ENCODE measurements at regions not wholly inside any gene's neighbourhood (a gene's known extent, or its start where the extent isn't known, plus 50 kb on each side); places are given as distances from the start of the nearest gene placed in this dataset.

DNA sequence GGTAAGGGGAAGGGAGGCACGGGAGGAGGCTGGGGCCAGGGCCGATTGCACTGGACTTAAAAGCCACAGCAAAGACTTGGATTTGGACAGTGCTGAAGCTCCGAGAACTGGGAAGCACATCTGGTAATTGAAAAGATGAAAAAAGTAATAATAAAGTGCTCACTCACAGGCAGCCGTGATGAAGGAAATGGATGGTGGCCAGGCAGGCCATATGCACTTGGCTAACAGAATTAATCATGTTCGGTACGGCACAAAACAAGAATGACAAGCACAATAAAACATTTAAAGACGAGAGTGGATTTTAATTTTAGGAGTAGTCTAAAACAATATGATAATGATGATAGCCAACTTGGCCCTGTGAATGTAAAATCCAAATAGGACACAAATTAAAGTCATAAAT, 154.3 kb downstream of the VRK1 start:
- no peak for DNase-seq (ENCODE audit: low read depth in 1 of 2, low spot score in 1 of 2)
- no peak overlapping the region for H3K4me3 ChIP-seq (replicated peaks; ENCODE audit: insufficient read depth, low read length)
- H3K27ac ChIP-seq (replicated peaks): no peak overlapping the region
- no peak for TF ChIP-seq SPI1 (IDR thresholded peaks at IDR 0.05; ENCODE audit: borderline replicate concordance, low read depth)
- no peak for TF ChIP-seq CTCF (IDR thresholded peaks at IDR 0.05; ENCODE audit: insufficient read depth, low read length)
- TF ChIP-seq GABPA (IDR thresholded peaks at IDR 0.05; ENCODE audit: low read depth): no peak
- TF ChIP-seq POLR2AphosphoS5 (IDR thresholded peaks at IDR 0.05; ENCODE audit: low read depth): no peak
- H3K27me3 ChIP-seq (ENCODE audit: insufficient read depth, poor library complexity, severe bottlenecking): no peaks in the 10 kb centered on the region

DNA sequence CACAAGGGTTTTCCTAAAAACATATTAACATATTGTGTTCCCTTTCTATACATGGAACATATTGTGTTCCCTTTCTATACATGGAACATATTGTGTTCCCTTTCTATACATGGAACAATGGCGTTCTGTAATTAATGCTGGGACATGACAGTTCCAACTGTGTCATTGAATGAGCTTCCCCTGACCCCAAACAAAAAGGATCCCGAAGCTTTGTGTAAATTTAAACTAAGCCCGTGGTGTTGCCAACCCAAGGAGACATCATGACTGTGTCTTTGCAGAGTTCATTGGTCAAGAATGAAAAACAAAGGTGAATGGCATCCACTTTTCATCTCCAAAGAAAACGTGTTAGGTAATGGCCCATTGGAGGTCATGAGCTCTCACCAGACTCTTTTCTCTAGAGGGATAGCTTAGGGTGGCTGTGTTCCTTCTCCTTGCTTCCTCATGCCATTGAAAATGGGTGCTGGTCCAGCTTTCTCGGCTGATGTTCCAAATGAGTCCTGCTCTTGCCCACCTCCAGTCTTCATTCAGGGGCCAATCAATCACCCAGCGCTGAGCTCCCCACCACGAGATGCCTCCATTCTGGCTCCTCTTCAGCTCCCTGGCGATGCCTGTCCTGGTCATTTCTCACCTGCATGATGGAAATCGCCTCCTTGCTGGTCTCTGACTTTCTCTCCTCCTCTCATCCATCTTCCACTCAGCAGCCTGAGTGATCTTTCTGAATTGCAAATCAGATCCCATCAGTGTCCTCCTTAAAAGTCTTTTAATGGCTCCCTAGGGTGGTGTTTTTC, 156.1 kb downstream of the VRK1 start:
- H3K27me3 ChIP-seq (ENCODE audit: insufficient read depth, poor library complexity, severe bottlenecking): no peaks in the 10 kb centered on the region
- H3K27ac ChIP-seq (replicated peaks): no peak overlapping the region
- DNase-seq (ENCODE audit: low read depth in 1 of 2, low spot score in 1 of 2): no peak
- no peak for TF ChIP-seq SPI1 (IDR thresholded peaks at IDR 0.05; ENCODE audit: borderline replicate concordance, low read depth)
- TF ChIP-seq POLR2AphosphoS5 (IDR thresholded peaks at IDR 0.05; ENCODE audit: low read depth): no peak
- no peak overlapping the region for H3K4me3 ChIP-seq (replicated peaks; ENCODE audit: insufficient read depth, low read length)

- no peaks in the 10 kb centered on the region for H3K27me3 ChIP-seq (ENCODE audit: insufficient read depth, poor library complexity, severe bottlenecking)
- no peak for TF ChIP-seq SPI1 (IDR thresholded peaks at IDR 0.05; ENCODE audit: borderline replicate concordance, low read depth)
- TF ChIP-seq GABPA (IDR thresholded peaks at IDR 0.05; ENCODE audit: low read depth): no peak
- TF ChIP-seq, protein P1, sequence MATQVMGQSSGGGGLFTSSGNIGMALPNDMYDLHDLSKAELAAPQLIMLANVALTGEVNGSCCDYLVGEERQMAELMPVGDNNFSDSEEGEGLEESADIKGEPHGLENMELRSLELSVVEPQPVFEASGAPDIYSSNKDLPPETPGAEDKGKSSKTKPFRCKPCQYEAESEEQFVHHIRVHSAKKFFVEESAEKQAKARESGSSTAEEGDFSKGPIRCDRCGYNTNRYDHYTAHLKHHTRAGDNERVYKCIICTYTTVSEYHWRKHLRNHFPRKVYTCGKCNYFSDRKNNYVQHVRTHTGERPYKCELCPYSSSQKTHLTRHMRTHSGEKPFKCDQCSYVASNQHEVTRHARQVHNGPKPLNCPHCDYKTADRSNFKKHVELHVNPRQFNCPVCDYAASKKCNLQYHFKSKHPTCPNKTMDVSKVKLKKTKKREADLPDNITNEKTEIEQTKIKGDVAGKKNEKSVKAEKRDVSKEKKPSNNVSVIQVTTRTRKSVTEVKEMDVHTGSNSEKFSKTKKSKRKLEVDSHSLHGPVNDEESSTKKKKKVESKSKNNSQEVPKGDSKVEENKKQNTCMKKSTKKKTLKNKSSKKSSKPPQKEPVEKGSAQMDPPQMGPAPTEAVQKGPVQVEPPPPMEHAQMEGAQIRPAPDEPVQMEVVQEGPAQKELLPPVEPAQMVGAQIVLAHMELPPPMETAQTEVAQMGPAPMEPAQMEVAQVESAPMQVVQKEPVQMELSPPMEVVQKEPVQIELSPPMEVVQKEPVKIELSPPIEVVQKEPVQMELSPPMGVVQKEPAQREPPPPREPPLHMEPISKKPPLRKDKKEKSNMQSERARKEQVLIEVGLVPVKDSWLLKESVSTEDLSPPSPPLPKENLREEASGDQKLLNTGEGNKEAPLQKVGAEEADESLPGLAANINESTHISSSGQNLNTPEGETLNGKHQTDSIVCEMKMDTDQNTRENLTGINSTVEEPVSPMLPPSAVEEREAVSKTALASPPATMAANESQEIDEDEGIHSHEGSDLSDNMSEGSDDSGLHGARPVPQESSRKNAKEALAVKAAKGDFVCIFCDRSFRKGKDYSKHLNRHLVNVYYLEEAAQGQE (IDR thresholded peaks at IDR 0.05; ENCODE audit: insufficient replicate concordance, low read depth): no peak
- TF ChIP-seq CTCF (IDR thresholded peaks at IDR 0.05; ENCODE audit: insufficient read depth, low read length): no peak
- TF ChIP-seq POLR2AphosphoS5 (IDR thresholded peaks at IDR 0.05; ENCODE audit: low read depth): no peak
- H3K27ac ChIP-seq (replicated peaks): no peak overlapping the region
- DNase-seq (ENCODE audit: low read depth in 1 of 2, low spot score in 1 of 2): no peak
- no peak overlapping the region for H3K4me3 ChIP-seq (replicated peaks; ENCODE audit: insufficient read depth, low read length)
Measured at GRCh38 chr14:96953875-96954185, 156.6 kb downstream of the VRK1 start.

DNA sequence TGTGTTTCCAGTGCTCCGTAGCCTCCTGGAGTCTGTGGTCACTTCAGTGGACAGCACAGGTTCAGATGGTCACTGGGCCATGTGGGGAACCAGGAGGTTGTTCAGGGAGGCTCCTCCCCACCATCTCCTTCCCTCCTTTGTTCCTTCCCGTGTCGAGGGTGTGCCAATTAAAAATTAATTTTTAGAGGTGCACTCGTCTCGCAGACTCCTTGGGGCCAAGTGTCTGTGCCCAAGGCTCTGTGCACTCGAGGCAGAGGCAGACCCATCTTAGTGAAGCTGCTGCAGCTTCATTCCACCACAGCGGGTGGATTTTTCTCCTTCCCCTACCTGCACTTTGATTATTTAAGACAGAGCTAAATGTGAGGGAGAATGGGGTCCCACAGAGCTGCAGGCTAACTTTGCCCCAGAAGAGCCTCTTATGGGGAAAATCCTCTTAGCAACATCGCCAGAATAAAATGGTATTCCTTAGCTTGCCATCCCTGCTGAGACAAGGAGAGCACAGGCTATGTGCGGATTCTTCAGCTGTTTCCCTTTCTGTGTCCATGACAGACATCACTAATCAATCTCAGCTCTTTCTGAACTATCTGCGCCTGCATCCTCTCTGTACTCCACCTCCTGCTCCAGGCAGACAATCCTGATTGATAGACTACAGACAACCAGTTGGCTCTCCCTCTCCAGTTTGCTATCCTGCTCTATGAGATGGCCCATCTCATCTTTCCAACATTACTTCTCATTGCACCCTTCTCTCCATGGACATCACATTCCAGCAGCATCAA, 159.5 kb downstream of the VRK1 start:
- Histone ChIP-seq H3K27me3 (ENCODE audit: insufficient read depth, poor library complexity, severe bottlenecking) (no peaks in the 10 kb centered on the region), H3K4me3 (replicated peaks; ENCODE audit: insufficient read depth, low read length) (no peak overlapping the region), H3K27ac (replicated peaks) (no peak overlapping the region)
- TF ChIP-seq SPI1 (IDR thresholded peaks at IDR 0.05; ENCODE audit: borderline replicate concordance, low read depth) (no peak), CTCF (IDR thresholded peaks at IDR 0.05; ENCODE audit: insufficient read depth, low read length) (no peak), GABPA (IDR thresholded peaks at IDR 0.05; ENCODE audit: low read depth) (no peak), POLR2AphosphoS5 (IDR thresholded peaks at IDR 0.05; ENCODE audit: low read depth) (no peak)
- TF ChIP-seq, protein P1 (IDR thresholded peaks at IDR 0.05; ENCODE audit: insufficient replicate concordance, low read depth): no peak
- no peak for DNase-seq (ENCODE audit: low read depth in 1 of 2, low spot score in 1 of 2)
